Mucosa of rectum (tissue), 2 donors: ENCODE measurements at regions not wholly inside any gene's neighbourhood (a gene's known extent, or its start where the extent isn't known, plus 50 kb on each side); places are given as distances from the start of the nearest gene placed in this dataset.

ENCODE experiments used
- H3K27ac ChIP-seq, 2 donors: one replicate each; pipeline ENCODE4 v1.7.0; 2013; ENCODE audit warnings: inconsistent platforms in 2 of 2, low read depth in 2 of 2, low read length in 2 of 2
- H3K27me3 ChIP-seq, 2 donors: one replicate each; pipeline ENCODE4 v1.7.0; 2013; ENCODE audit warnings: low read length in 2 of 2; ENCODE audit not compliant: control insufficient read depth in 2 of 2, insufficient read depth in 2 of 2
- H3K36me3 ChIP-seq, 2 donors: one replicate each; pipeline ENCODE4 v1.7.0; 2013; ENCODE audit warnings: low read length in 2 of 2; ENCODE audit not compliant: control insufficient read depth in 2 of 2, insufficient read depth in 2 of 2
- H3K4me1 ChIP-seq, 2 donors: one replicate each; pipeline ENCODE4 v1.7.0; 2013; ENCODE audit warnings: low read length in 2 of 2, mild to moderate bottlenecking in 1 of 2; ENCODE audit not compliant: control insufficient read depth in 2 of 2, insufficient read depth in 2 of 2
- H3K4me3 ChIP-seq, 2 donors: one replicate each; pipeline ENCODE4 v1.7.0; 2013; ENCODE audit warnings: low read length in 2 of 2
- H3K9ac ChIP-seq, 2 donors: one replicate each; pipeline ENCODE4 v1.7.0; 2013; ENCODE audit warnings: low read length in 2 of 2, low read depth in 1 of 2, mild to moderate bottlenecking in 1 of 2
- H3K9me3 ChIP-seq, 2 donors: one replicate each; pipeline ENCODE4 v1.7.0; 2013; ENCODE audit warnings: low read length in 2 of 2; ENCODE audit not compliant: control insufficient read depth in 2 of 2
- donor health status: healthy.
- donor health status: Normal muscosa, but diverticular disease.

- Histone ChIP-seq H3K27me3 (no peaks in the 10 kb centered on the region), H3K9me3 (no peaks in the 10 kb centered on the region), H3K4me3 (no peak overlapping the region), H3K4me1 (no peaks in the 10 kb centered on the region), H3K27ac (no peak overlapping the region), H3K36me3 (no peaks in the 10 kb centered on the region), H3K9ac (no peak overlapping the region)
These were observed 650.7 kb downstream of the C12orf50 start for GRCh38 chr12:87378526-87378925.

DNA sequence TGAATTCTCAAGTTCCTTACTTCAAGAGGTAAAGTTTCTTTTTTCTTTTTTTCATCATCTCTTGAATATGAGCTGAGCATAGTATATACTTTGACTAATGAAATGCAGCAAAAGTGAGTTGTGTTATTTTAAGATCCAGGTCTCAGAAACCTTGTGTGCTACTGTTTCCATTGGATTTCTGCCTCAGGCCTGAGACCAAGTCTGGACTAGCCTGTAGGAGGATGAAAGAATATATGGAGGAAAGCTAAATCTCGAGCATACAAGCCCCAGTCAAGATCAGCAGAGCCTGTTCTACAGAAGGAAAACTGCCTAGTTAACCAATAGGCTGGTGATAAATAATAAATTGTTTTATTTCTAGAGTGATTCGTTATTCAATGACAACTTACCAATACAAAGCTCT, 652.5 kb downstream of the C12orf50 start:
- H3K27me3 ChIP-seq = no peaks in the 10 kb centered on the region
- H3K27ac ChIP-seq = no peak overlapping the region
- H3K9me3 ChIP-seq = no peaks in the 10 kb centered on the region
- no peaks in the 10 kb centered on the region for H3K36me3 ChIP-seq
- no peak overlapping the region for H3K9ac ChIP-seq
- no peaks in the 10 kb centered on the region for H3K4me1 ChIP-seq
- no peak overlapping the region for H3K4me3 ChIP-seq

DNA sequence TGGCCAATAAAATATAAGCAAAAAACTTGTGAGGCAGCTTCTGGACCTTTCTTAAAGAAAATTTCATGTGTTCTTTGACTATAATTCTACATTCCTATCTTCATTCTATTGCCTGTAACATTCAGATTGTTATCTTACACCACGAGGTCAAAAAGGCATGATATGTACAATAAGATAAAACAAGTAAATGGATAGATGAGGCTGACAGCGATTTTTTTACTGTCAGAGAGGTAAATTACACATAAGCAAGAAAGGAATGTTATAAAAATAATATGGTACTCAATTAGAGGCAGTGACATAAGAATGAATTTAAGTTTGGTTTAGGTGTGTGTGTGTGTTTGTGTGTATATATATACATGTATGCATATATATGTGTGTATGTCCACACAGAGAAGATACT, 660.0 kb downstream of the C12orf50 start:
- Histone ChIP-seq H3K27me3 (no peaks in the 10 kb centered on the region), H3K4me3 (no peak overlapping the region), H3K9ac (no peak overlapping the region), H3K4me1 (no peaks in the 10 kb centered on the region), H3K36me3 (no peaks in the 10 kb centered on the region), H3K27ac (no peak overlapping the region), H3K9me3 (no peaks in the 10 kb centered on the region)

DNA sequence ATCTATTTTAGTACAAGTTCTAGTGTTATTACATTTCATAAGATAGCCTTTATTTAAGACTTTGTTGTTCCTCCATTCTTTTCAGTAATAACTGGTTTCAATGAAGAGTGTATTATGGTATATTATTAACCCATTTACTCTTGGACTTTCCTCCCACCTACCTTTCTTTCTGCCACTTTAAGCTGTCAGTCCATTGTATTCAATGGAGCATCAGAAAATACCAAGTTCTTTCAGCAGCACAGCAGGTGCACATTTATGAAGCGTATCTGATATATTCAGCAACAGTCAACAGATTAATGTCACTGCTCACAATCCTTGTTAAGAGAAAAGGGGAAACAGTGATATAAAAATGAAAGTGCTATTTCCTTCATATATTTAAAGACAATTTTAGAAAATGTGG, 660.9 kb downstream of the C12orf50 start:
- H3K9ac ChIP-seq = no peak overlapping the region
- no peaks in the 10 kb centered on the region for H3K9me3 ChIP-seq
- no peak overlapping the region for H3K27ac ChIP-seq
- no peaks in the 10 kb centered on the region for H3K36me3 ChIP-seq
- H3K27me3 ChIP-seq = no peaks in the 10 kb centered on the region
- H3K4me1 ChIP-seq = no peaks in the 10 kb centered on the region
- H3K4me3 ChIP-seq = no peak overlapping the region

DNA sequence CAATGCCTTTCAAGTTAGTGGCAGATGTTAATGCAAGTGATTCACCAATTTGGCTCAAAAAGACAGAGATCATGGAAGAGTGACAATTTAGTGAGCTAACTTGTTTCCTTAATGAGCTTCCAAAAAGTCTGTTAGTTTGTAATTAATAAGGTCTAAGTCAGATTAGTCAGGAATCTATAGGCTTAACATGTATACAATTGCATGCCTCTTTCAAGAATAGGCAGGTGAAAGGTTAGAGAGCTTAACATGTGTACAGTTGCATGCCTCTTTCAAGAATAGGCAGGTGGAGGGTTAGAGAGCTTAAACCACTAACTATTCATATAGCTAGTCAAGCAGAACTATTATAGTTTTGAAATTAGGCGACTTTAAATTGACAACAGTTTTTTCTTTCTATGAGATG, 663.8 kb downstream of the C12orf50 start:
- Histone ChIP-seq H3K9ac (no peak overlapping the region), H3K27ac (no peak overlapping the region), H3K4me1 (no peaks in the 10 kb centered on the region), H3K27me3 (no peaks in the 10 kb centered on the region), H3K36me3 (no peaks in the 10 kb centered on the region), H3K9me3 (no peaks in the 10 kb centered on the region), H3K4me3 (no peak overlapping the region)

DNA sequence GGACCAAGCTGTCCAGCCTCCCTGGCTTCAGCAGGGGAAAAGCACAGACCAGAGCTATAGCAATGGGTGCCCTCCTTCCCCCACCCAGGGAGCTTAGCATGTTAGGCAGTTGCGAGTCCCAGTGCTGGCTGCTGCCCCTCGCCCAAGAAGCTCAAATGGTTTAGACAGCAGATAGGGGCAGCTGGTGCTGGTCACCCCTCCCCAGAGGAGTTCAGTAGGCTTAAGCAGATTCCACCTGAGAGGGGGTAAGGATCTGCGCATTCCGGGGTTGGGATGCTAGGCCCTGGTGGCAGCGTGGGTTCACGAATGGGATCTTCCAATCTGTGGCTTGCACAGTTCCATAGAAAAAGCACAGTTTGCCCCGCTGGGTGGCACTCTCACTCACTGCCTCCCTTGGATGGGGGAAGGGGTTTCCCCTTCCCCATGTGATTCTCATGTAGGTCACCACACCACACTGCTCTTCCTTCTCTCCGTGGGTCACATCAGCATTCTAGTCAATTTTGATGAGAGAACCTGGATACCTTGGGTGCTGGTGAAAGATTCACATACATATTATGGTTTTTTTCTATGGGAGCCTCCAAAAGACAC, 665.6 kb downstream of the C12orf50 start:
- Histone ChIP-seq H3K27ac (no peak overlapping the region), H3K4me1 (no peaks in the 10 kb centered on the region), H3K4me3 (no peak overlapping the region), H3K9me3 (no peaks in the 10 kb centered on the region), H3K36me3 (no peaks in the 10 kb centered on the region), H3K9ac (no peak overlapping the region), H3K27me3 (no peaks in the 10 kb centered on the region)

DNA sequence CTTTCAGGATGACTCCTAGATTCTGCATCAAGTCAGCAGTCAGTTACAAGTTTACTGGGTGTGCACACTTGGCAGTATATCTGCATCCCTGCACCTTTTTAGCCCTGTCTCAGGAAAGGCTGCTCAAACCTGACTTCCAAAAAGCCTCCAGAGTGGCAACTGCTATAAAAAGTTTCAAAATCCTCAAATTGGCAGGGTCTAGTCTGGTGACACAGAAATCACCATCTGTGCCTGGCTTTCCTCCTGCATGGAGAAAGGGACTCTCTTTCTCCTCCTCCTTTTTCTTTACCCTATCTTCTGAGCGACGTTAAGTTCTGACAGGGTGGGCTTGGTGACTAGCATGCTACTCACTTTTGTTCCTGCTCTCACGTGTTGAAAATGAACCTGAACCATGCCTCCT, 679.5 kb downstream of the C12orf50 start:
- Histone ChIP-seq H3K4me3 (no peak overlapping the region), H3K9ac (no peak overlapping the region), H3K36me3 (no peaks in the 10 kb centered on the region), H3K4me1 (no peaks in the 10 kb centered on the region), H3K27me3 (no peaks in the 10 kb centered on the region), H3K9me3 (no peaks in the 10 kb centered on the region), H3K27ac (no peak overlapping the region)

- Histone ChIP-seq H3K36me3 (no peaks in the 10 kb centered on the region), H3K27me3 (no peaks in the 10 kb centered on the region), H3K4me1 (no peaks in the 10 kb centered on the region), H3K9me3 (no peaks in the 10 kb centered on the region), H3K4me3 (no peak overlapping the region), H3K27ac (no peak overlapping the region), H3K9ac (no peak overlapping the region)
These were observed 681.1 kb downstream of the C12orf50 start for GRCh38 chr12:87348071-87348470.

GRCh38 chr12:87344699-87345098, 684.5 kb downstream of the C12orf50 start:
- Histone ChIP-seq H3K4me1 (no peaks in the 10 kb centered on the region), H3K9me3 (no peaks in the 10 kb centered on the region), H3K27ac (no peak overlapping the region), H3K36me3 (no peaks in the 10 kb centered on the region), H3K4me3 (no peak overlapping the region), H3K9ac (no peak overlapping the region), H3K27me3 (no peaks in the 10 kb centered on the region)

DNA sequence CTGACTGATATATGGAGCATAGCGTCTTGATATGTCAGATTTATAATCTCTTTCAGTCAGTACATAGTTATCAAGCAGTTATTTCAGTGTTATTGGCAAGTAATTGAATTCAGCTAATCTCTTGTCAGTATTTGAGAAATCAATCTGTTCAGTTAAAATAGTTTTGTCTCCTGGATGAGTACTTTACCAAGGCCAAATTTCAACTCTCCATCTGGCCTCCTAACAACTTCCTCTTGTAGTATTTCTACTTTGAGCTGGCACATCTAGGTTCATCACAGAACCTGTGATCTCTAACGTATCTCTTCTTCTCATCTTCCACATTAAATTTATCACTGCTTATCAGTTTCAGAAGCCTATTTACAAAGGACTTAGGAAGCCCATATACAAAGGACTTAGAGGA, 690.5 kb downstream of the C12orf50 start:
- H3K27ac ChIP-seq = no peak overlapping the region
- no peaks in the 10 kb centered on the region for H3K9me3 ChIP-seq
- H3K36me3 ChIP-seq = no peaks in the 10 kb centered on the region
- no peaks in the 10 kb centered on the region for H3K4me1 ChIP-seq
- no peak overlapping the region for H3K4me3 ChIP-seq
- H3K27me3 ChIP-seq = no peaks in the 10 kb centered on the region
- no peak overlapping the region for H3K9ac ChIP-seq

DNA sequence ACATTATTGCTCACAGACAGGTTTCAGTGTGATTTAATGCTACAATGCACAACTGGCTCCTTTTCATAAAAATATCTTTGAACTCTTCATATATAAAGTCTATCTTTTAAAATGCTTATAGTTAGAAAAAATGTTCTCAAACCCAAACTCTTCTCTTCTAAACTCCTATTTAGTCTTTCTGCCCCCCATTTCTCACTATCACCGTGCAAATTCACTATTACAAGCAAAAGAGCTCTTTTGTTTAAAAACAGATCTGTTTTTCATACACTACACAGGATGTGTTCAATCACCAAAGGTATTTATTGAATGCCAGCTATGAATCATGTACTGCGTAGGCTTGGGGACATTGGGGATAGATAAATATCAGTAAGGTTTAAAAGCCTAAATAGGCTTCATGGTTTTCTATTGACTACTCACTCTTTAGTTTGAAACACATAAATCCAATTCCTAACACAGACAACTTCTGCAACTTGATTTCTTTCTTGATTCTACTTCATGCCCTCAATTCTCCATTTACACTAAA, 692.3 kb downstream of the C12orf50 start:
- Histone ChIP-seq H3K4me1 (no peaks in the 10 kb centered on the region), H3K36me3 (no peaks in the 10 kb centered on the region), H3K27me3 (no peaks in the 10 kb centered on the region), H3K9ac (no peak overlapping the region), H3K4me3 (no peak overlapping the region), H3K9me3 (no peaks in the 10 kb centered on the region), H3K27ac (no peak overlapping the region)
